SW480 (cell line): ENCODE measurements at regions not wholly inside any gene's neighbourhood (a gene's known extent, or its start where the extent isn't known, plus 50 kb on each side); places are given as distances from the start of the nearest gene placed in this dataset.
"Not testable (repeated sequence)": the region's sequence is repeated elsewhere in the genome, so short reads cannot be mapped to it uniquely, and the experiment has no call there.

Source experiments
- DNase-seq: peaks from one replicate; pipeline ENCODE4 v3.0.0-alpha.2; 2016; ENCODE audit warnings: low spot score

DNA sequence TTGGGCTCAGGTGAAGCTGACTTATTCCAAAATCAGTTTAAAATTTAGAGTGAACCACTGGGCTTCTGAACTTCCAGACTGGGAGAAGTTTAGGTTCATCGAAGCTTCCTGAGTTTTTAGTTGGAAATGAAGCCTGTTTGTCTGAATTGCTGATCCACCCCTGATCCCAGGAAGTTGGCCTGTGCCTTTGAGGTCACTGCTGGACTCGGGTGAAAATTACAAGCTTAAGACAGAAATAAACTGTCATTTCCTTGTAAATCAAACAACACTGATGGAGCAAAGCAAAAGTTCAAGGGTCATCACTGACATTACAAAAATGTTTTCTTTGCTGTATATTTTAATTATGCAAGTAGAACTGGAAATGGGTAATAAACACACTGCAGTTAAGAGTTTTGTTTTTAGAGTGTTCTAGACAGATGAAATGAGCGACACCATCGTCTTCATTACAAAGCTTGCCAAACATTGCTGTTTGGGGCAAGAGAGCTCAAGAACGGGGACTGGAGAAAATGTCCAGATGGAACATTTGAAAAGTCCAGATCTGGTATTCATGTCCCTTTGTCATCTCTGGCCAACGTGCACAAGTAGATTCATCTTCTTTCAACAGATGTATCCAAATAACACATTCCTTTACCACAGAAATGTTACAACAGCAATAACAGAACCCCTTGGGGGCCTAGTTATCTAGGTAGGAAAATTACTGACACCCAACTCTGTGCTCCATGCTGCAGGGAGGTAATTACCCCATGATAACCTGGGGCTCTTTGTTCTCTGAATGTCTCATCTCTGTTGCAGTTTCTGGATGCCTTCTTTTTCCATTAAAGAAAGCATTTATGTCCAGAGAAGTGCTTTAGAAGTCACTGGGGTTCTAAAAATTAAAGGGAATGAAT is 142.4 kb upstream of the ERCC6L2 start:
- peak; percentile 36 for DNase-seq

GRCh38 chr9:95731876-95732275 is 143.6 kb upstream of the ERCC6L2 start:
- DNase-seq: no peak

DNA sequence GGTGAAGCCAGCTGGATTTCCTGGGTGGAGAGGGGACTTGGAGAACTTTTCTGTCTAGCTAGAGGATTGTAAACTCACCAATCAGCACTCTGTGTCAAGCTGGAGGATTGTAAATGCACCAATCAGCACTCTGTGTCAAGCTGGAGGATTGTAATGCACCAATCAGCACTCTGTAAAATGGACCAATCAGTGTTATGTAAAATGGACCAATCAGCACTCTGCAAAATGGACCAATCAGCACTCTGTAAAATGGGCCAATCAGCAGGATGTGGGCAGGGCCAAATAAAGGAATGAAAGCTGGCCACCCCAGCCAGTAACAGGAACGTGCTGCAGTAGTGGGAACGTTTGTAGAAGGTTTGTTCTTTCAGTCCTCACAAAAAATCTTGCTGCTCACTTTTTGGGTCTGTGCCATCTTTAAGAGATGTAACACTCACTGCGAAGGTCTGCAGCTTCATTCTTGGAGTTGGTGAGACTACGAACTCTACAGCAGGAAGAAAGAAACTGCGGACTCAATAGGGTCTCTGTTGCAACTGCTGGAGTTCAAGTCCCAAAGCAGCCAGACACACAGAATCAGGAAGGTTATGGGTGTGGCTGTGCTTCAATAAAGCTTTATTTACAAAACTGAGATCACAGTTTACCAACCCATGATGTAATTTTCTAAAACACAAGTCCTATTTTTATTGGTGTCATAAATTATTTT is 145.7 kb upstream of the ERCC6L2 start:
- DNase-seq: no peak

DNA sequence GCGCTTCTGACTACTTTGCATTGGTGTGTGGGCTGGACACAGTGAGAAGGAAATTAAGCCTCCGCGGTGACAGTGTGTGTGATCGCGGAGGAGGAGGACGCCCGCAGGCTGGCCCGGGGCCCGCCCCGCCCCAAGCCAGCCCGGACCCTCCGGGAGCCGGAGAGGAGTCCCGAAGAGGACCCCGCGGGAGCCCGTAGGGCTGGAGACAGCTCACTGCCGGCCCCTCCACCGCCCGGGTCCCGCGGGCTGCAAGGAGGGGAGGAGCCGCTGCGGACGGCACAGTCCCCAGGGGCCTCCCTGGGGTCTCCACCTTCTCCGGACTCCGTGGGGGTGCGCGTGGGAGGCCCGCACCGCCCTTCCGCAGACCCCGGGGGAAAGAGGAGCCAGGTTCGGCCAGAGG is 146.4 kb upstream of the ERCC6L2 start:
- no peak for DNase-seq

DNA sequence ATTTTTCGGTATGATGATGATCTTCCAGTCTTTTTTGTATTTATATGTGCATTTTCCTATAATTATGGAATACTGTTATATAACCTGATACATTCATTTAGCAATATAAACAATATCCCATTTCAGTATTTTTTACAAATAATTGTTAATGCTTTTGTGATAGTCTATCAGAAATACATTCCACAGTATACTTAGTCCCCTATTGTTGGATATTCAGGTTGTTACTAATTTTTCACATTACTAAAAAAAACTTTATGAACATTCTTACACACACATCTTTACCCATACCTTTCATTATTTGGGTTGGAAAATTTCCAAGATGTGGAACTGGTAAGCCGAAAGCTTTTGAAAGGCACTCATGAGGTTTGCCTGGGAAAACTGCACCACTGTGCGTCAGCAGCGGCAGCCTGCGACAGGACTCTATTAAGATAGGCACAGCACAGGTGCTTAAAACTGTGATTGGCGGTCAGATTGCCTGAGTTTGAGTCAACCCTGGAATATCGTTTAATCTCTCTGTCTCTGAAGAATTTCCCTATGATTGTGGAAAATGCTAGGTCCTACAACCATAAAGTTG is 147.5 kb upstream of the ERCC6L2 start:
- no peak for DNase-seq

GRCh38 chr9:95726756-95727155 is 148.7 kb upstream of the ERCC6L2 start:
- peak; percentile 58 for DNase-seq

GRCh38 chr9:95725045-95725444 is 150.4 kb upstream of the ERCC6L2 start:
- DNase-seq: peak; percentile 97

GRCh38 chr9:95724253-95724991 is 151.1 kb upstream of the ERCC6L2 start:
- peak; percentile 100 for DNase-seq

DNA sequence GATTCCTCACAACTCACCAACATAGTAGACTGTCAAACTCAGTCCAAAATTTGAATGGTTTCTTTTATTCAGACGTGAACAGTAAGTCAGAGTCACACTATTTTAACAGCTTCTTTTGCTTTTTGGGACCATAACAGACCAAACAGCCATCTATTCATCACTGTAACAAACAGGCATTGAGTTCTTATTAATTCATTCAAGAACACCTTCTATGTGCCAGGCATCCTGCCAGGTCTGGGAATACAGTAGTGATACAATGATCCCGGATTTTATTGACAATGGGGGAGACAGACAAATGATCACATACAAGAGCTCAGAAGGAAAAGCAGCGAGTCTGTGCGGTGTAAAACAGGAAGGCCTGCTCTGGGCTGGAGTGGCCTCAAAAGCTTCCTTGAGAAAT is 153.3 kb upstream of the ERCC6L2 start:
- no peak for DNase-seq

- DNase-seq: no peak
These were observed 154.4 kb upstream of the ERCC6L2 start for GRCh38 chr9:95721061-95721531.

- no peak for DNase-seq
These were observed 155.0 kb upstream of the ERCC6L2 start for GRCh38 chr9:95720496-95720895.

GRCh38 chr9:95719354-95719753 is 156.1 kb upstream of the ERCC6L2 start:
- DNase-seq: no peak

DNA sequence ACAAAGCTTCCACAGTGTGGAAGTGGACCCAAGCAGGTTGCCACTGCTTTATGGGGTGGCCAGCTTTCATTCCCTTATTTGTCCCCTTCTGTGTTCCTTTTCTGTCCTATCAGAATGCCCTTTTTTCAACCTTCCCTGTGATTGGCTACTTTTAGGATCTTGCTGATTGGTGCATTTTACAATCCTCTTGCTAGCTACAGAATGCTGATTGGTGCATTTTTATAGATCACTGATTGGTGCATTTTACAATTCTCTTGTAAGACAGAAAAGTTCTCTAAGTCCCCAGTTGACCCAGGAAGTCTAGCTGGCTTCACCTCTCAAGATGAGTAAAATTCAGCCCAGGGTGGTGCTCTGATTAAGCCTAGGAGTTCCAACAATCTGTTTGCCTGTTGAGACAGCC is 157.2 kb upstream of the ERCC6L2 start:
- no peak for DNase-seq

DNA sequence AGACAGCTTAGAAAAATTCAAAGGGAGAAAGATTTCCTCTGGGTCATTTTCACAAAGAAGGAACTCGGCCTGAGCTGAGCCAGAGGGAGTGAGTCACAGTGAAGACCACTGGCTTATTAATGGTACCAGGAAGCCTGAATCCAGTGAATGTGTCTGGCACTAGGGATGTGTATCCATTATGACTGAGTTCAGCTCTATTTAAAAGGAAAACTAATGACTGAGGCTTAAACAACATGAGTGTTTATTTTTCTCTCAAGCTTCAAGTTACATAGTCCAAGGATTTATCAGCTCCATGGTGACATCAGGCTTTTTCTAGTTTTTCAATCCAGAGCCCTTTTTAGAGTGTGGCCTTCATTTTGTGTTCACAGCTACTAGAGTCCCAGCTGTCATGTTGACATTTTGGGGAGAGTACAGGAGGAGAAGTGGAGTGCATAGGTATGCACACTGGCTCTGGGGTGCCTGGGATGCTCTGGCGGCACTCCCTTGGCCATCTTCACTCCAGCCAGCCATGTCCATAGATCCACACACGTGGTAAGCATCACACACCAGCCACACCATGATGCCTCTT is 159.5 kb upstream of the ERCC6L2 start:
- no peak for DNase-seq

DNA sequence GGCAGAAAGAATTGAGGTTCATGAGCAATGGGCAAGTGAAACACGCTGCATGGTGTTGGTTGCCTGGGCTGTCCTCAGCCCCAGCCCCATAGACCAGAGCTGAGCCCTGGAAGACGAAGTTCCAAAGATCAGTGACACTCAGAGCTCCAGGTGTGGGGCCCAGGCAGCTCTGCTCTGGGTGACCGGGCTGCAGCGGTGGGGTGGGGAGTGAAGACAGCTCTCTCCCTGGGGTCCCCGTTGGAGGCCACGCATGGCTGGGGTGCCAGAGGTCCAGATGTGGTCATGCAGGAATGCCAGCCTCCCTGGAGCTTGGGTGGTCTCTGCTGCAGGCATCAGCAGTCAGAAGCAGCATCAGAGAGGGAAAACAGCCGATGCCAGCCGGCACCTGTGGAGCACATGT is 165.0 kb upstream of the ERCC6L2 start:
- DNase-seq: no peak

- no peak for DNase-seq
These were observed 178.8 kb upstream of the ERCC6L2 start for GRCh38 chr9:95696701-95697100.

DNA sequence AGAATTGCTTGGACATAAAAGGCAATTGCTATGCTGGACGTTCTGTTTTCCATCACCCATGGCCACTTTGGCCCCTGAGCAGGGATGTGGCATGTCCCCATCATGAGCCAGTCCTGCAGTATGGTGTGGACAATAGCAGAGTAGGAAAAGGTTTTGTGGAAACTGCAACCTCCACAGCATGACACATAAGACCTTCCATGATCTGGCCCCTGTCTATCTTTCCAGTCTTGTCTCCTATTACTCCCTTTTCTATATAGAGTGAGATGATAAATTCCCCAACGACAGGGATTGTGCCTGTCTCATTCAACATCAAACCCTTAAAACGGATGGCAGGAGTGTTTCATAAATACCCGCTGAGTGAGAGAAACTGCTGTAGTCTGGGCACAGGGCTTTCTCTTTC is 174.7 kb upstream of the PTCH1 start:
- DNase-seq: no peak

GRCh38 chr9:95689669-95690068 is 172.9 kb upstream of the PTCH1 start:
- DNase-seq: no peak

DNA sequence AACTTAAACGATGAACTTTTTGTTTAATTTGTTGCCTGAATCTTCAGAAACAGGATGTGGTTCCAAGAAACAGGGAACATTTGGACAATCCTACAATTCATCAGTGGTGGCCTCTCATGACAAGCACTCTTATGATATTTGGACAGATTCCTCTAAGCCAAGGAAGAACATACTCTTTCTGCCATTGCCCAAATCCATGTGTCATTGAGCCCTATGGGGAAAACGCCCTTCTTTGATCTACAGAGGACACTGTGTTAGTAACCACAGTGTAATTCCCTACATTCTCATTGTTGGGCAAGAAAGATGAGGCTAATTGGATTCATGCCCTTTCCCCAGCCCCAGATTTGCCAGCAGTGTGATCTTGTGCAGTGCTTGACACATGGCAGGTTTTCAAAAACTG is 167.7 kb upstream of the PTCH1 start:
- DNase-seq: peak; percentile 37

DNA sequence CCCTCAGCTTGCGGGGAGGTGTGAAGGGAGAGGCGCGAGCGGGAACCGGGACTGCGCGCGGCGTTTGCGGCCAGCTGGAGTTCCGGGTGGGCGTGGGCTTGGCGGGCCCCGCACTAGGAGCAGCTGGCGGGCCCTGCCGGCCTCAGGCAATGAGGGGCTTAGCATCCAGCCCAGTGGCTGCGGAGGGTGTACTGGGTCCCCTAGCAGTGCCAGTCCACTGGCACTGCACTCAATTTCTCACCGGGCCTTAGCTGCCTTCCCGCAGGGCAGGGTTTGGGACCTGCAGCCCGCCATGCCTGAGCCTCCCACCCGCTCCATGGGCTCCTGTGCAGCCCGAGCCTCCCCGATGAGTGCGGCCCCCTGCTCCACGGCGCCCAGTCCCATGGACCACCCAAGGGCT is 163.5 kb upstream of the PTCH1 start:
- not testable (repeated sequence) for DNase-seq

DNA sequence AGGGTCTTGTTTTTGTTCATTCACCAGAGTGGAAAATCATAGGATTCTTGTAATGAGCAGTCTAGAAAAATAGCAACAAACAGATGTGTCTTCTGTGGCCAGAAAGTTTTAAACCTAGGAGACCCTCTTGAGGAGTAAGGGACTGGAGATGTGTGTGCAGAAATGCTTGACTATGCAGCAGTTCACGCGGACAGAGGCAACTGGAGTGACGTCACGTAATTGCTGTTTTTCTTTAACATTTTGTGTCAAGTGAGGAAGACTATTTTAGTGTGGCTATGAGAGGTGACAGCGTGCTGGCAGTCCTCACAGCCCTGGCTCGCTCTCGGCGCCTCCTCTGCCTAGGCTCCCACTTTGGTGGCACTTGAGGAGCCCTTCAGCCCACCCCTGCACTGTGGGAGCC is 163.1 kb upstream of the PTCH1 start:
- DNase-seq: no peak

- DNase-seq: no peak
These were observed 162.0 kb upstream of the PTCH1 start for GRCh38 chr9:95678759-95679158.
